H1 (cell line): ENCODE measurements at regions not wholly inside any gene's neighbourhood (a gene's known extent, or its start where the extent isn't known, plus 50 kb on each side); places are given as distances from the start of the nearest gene placed in this dataset.

Source experiments
- CTCF ChIA-PET: fragments of 300-600 bp; sonication (Branson Sonifier 250); formaldehyde crosslinking; loops from one replicate; lab custom pipeline; 2021; ENCODE audit not compliant: partially characterized antibody; lab: Charles Lee
- POLR2A ChIA-PET: fragments of 300-600 bp; sonication (Branson Sonifier 250); formaldehyde crosslinking; loops from one replicate; lab custom pipeline; 2021; ENCODE audit warnings: inconsistent platforms; ENCODE audit not compliant: partially characterized antibody; lab: Charles Lee
- DNase-seq, 2 experiments: peaks; one replicate each; pipeline versions ENCODE4 v3.0.0 to v3.0.0-alpha.2; 2010 to 2022; ENCODE audit warnings: low spot score in 2 of 2, low read depth in 1 of 2, mixed read lengths in 1 of 2
- FAIRE-seq: peaks from 2 replicates; lab custom pipeline; 2011; peaks lifted over from hg19 to GRCh38; lab: Jason Lieb, UNC
- H2AFZ ChIP-seq: 2 replicates; pipeline ENCODE4 v1.8.1; 2012; ENCODE audit warnings: low read length, inconsistent platforms
- H2AK5ac ChIP-seq: 2 replicates; pipeline ENCODE4 v1.6.1; 2013; ENCODE audit warnings: low read depth, low read length
- H2BK120ac ChIP-seq: replicated peaks from 2 replicates; pipeline ENCODE3; 2013; ENCODE audit warnings: low read depth, low read length, inconsistent platforms
- H2BK12ac ChIP-seq: 2 replicates; pipeline ENCODE4 v1.6.1; 2013; ENCODE audit warnings: low read depth, low read length
- H2BK15ac ChIP-seq: 2 replicates; pipeline ENCODE4 v1.6.1; 2013; ENCODE audit warnings: low read length
- H2BK20ac ChIP-seq: 2 replicates; pipeline ENCODE4 v1.6.1; 2013; ENCODE audit warnings: low read length
- H2BK5ac ChIP-seq: 2 replicates; pipeline ENCODE4 v1.6.1; 2013; ENCODE audit warnings: low read depth, low read length
- H3K14ac ChIP-seq: 2 replicates; pipeline ENCODE4 v1.6.1; 2013; ENCODE audit warnings: inconsistent platforms; ENCODE audit not compliant: insufficient read length
- H3K18ac ChIP-seq: 2 replicates; pipeline ENCODE4 v1.6.1; 2013; ENCODE audit warnings: low read length; ENCODE audit errors: extremely low read depth
- H3K23ac ChIP-seq: 2 replicates; pipeline ENCODE4 v1.6.1; 2013; ENCODE audit warnings: inconsistent platforms; ENCODE audit not compliant: insufficient read length
- H3K23me2 ChIP-seq: 2 replicates; pipeline ENCODE4 v1.6.1; 2013; ENCODE audit warnings: low read depth, low read length
- H3K27ac ChIP-seq: 2 replicates; pipeline ENCODE4 v1.6.1; 2011; ENCODE audit warnings: low read depth, low read length, inconsistent platforms
- H3K27me3 ChIP-seq, 4 experiments: replicated peaks in 1 of 4; 1 replicate in 1 of 4; 2 replicates in 3 of 4; pipeline versions ENCODE4 v1.6.1 to v1.8.1; 2011 to 2013; ENCODE audit warnings: low read length in 3 of 4, mild to moderate bottlenecking in 3 of 4, inconsistent platforms in 2 of 4, mixed read lengths in 2 of 4, moderate library complexity in 1 of 4; ENCODE audit not compliant: control insufficient read depth in 3 of 4, insufficient read depth in 3 of 4; ENCODE audit errors: extremely low read depth in 1 of 4
- H3K36me3 ChIP-seq, 4 experiments: 2 replicates each; pipeline versions ENCODE4 v1.6.1 to v1.8.1; 2011 to 2013; ENCODE audit warnings: mild to moderate bottlenecking in 4 of 4, low read length in 3 of 4, moderate library complexity in 2 of 4, control low read depth in 1 of 4, inconsistent platforms in 1 of 4; ENCODE audit not compliant: insufficient read depth in 4 of 4, control insufficient read depth in 2 of 4
- H3K4ac ChIP-seq: replicated peaks from 2 replicates; pipeline ENCODE3; 2013; ENCODE audit warnings: low read length, low read depth, mixed read lengths, inconsistent platforms; ENCODE audit not compliant: insufficient read length
- H3K4me1 ChIP-seq, 4 experiments: replicated peaks in 1 of 4; 1 replicate in 1 of 4; 2 replicates in 3 of 4; pipeline versions ENCODE4 v1.6.1 to v1.8.1; 2011 to 2013; ENCODE audit warnings: low read length in 3 of 4, inconsistent platforms in 2 of 4, mixed read lengths in 1 of 4; ENCODE audit not compliant: insufficient read depth in 4 of 4, control insufficient read depth in 3 of 4
- H3K4me2 ChIP-seq, 2 experiments: 2 replicates each; pipeline versions ENCODE4 v1.6.1 to v1.8.1; 2011 to 2013; ENCODE audit warnings: low read depth in 2 of 2, low read length in 2 of 2, control low read depth in 1 of 2, inconsistent platforms in 1 of 2, mild to moderate bottlenecking in 1 of 2; ENCODE audit not compliant: insufficient read depth in 1 of 2
- H3K4me3 ChIP-seq, 4 experiments: fragments of 200-600, 300-600 bp in 1 of 4; sonication (generic), shearing (Covaris generic), sonication (Bioruptor Twin) in 1 of 4; 2 replicates each; pipeline versions ENCODE4 v1.5.1 to v1.8.1; 2011 to 2016; ENCODE audit warnings: low read length in 4 of 4, low read depth in 3 of 4, control low read depth in 2 of 4, inconsistent platforms in 2 of 4, mild to moderate bottlenecking in 2 of 4, mixed read lengths in 1 of 4, moderate library complexity in 1 of 4; ENCODE audit not compliant: insufficient read depth in 2 of 4; ENCODE audit errors: extremely low read depth in 1 of 4
- H3K56ac ChIP-seq: replicated peaks from 2 replicates; pipeline ENCODE3; 2013; ENCODE audit warnings: low read depth, mild to moderate bottlenecking, mixed read lengths, low read length, inconsistent platforms; ENCODE audit not compliant: insufficient read length
- H3K79me1 ChIP-seq: 2 replicates; pipeline ENCODE4 v1.6.1; 2013; ENCODE audit warnings: low read depth, low read length, control low read depth
- H3K79me2 ChIP-seq, 2 experiments: 2 replicates each; pipeline versions ENCODE4 v1.6.1 to v1.8.1; 2012 to 2013; ENCODE audit warnings: low read length in 2 of 2, mild to moderate bottlenecking in 2 of 2, inconsistent platforms in 1 of 2; ENCODE audit not compliant: insufficient read depth in 2 of 2, control insufficient read depth in 1 of 2
- H3K9ac ChIP-seq, 4 experiments: replicated peaks in 1 of 4; 1 replicate in 1 of 4; 2 replicates in 3 of 4; pipeline versions ENCODE4 v1.6.1 to v1.8.1; 2011 to 2013; ENCODE audit warnings: low read depth in 3 of 4, low read length in 3 of 4, control low read depth in 2 of 4, mild to moderate bottlenecking in 2 of 4, moderate library complexity in 2 of 4, inconsistent platforms in 1 of 4; ENCODE audit errors: extremely low read depth in 1 of 4
- H3K9me3 ChIP-seq, 2 experiments: 2 replicates each; pipeline versions ENCODE4 v1.6.1 to v1.8.1; 2012 to 2013; ENCODE audit warnings: mild to moderate bottlenecking in 2 of 2, moderate library complexity in 2 of 2, control low read depth in 1 of 2, inconsistent platforms in 1 of 2, low read depth in 1 of 2, low read length in 1 of 2, mixed read lengths in 1 of 2; ENCODE audit not compliant: insufficient read depth in 2 of 2
- H4K20me1 ChIP-seq, 2 experiments: replicated peaks in 1 of 2; 2 replicates each; pipeline versions ENCODE3 to v1.8.1; 2011 to 2013; ENCODE audit warnings: inconsistent platforms in 2 of 2, low read length in 2 of 2, mild to moderate bottlenecking in 1 of 2; ENCODE audit not compliant: insufficient read depth in 2 of 2, control insufficient read depth in 1 of 2
- H4K5ac ChIP-seq: 2 replicates; pipeline ENCODE4 v1.6.1; 2013; ENCODE audit warnings: low read length, low read depth, mixed read lengths, inconsistent platforms; ENCODE audit not compliant: insufficient read length
- H4K8ac ChIP-seq: 2 replicates; pipeline ENCODE4 v1.8.0; 2013; ENCODE audit warnings: mild to moderate bottlenecking, moderate library complexity, low read length, inconsistent platforms; ENCODE audit not compliant: insufficient read depth; ENCODE audit errors: extremely low read depth
- H4K91ac ChIP-seq: replicated peaks from 2 replicates; pipeline ENCODE3; 2013; ENCODE audit warnings: low read length, mixed read lengths, inconsistent platforms; ENCODE audit not compliant: insufficient read length
- BACH1 ChIP-seq: IDR thresholded peaks from 2 replicates; pipeline ENCODE4 v1.6.1; 2012; ENCODE audit warnings: low read length, improper control_type of control experiment
- CBX8 ChIP-seq: fragments of 300-800, 300-1000 bp; sonication (generic); IDR thresholded peaks from 2 replicates; pipeline ENCODE4 v1.7.1; 2016; ENCODE audit warnings: low read depth, low read length, borderline replicate concordance
- CHD2 ChIP-seq: IDR thresholded peaks from 2 replicates; pipeline ENCODE4 v1.6.1; 2012; ENCODE audit warnings: low read length, improper control_type of control experiment
- CTCF ChIP-seq, 3 experiments: IDR thresholded peaks; 1 replicate in 2 of 3; 2 replicates in 1 of 3; pipeline versions ENCODE4 v1.5.1 to v1.6.1; 2011; ENCODE audit warnings: low read length in 3 of 3, mild to moderate bottlenecking in 3 of 3, inconsistent platforms in 2 of 3, low read depth in 1 of 3, moderate library complexity in 1 of 3; ENCODE audit not compliant: insufficient read depth in 1 of 3; ENCODE audit errors: control extremely low read depth in 1 of 3
- FOSL1 ChIP-seq: IDR thresholded peaks from 2 replicates; pipeline ENCODE4 v1.6.1; 2011; ENCODE audit warnings: mild to moderate bottlenecking, low read depth, low read length, moderate library complexity; ENCODE audit not compliant: insufficient read depth
- NANOG ChIP-seq: IDR thresholded peaks from 2 replicates; pipeline ENCODE4 v1.6.1; 2011; ENCODE audit warnings: low read length, low read depth, mild to moderate bottlenecking, inconsistent platforms; ENCODE audit not compliant: insufficient read depth, poor library complexity, severe bottlenecking
- NRF1 ChIP-seq: IDR thresholded peaks from 2 replicates; pipeline ENCODE4 v1.6.1; 2011; ENCODE audit warnings: mild to moderate bottlenecking, low read depth, low read length, improper control_type of control experiment
- PHF8 ChIP-seq: fragments of 200-600 bp; sonication (generic); conservative IDR thresholded peaks from 2 replicates; pipeline ENCODE4 v1.7.1; 2012; ENCODE audit warnings: low read depth, mild to moderate bottlenecking, inconsistent platforms, low read length, moderate library complexity
- POLR2AphosphoS5 ChIP-seq: IDR thresholded peaks from 2 replicates; pipeline ENCODE4 v1.6.1; 2011; ENCODE audit warnings: low read depth, low read length
- POU5F1 ChIP-seq: IDR thresholded peaks from 2 replicates; pipeline ENCODE4 v1.6.1; 2011; ENCODE audit warnings: low read depth, mild to moderate bottlenecking, low read length, moderate library complexity
- SAP30 ChIP-seq: fragments of 300-600 bp; sonication (generic); IDR thresholded peaks from 2 replicates; pipeline ENCODE4 v1.7.1; 2012; ENCODE audit warnings: low read length, moderate library complexity, mild to moderate bottlenecking, inconsistent platforms; ENCODE audit not compliant: insufficient read depth, insufficient replicate concordance
- TAF1 ChIP-seq: IDR thresholded peaks from 2 replicates; pipeline ENCODE4 v1.6.1; 2011; ENCODE audit warnings: mild to moderate bottlenecking, low read depth, low read length
- TEAD4 ChIP-seq: IDR thresholded peaks from 2 replicates; pipeline ENCODE4 v1.6.1; 2012; ENCODE audit warnings: low read depth, low read length, inconsistent platforms, mixed read lengths
- WGBS, 2 experiments: shearing (Covaris generic) in 1 of 2; methylation state at CpG; one replicate each; pipeline versions ENCODE4 v1.1.6 to v1.1.7; 2013 to 2015; ENCODE audit warnings: low lambda C conversion rate in 2 of 2, mixed read lengths in 2 of 2, inconsistent platforms in 1 of 2, low coverage in 1 of 2, missing lambda C conversion rate in 1 of 2; ENCODE audit not compliant: insufficient replicate concordance in 2 of 2, insufficient coverage in 1 of 2, insufficient read length in 1 of 2; ENCODE audit errors: extremely low coverage in 1 of 2, missing lambda C conversion rate in 1 of 2; 5-methylcytosine and 5-hydroxymethylcytosine counted together

- Histone ChIP-seq H4K5ac (no peak overlapping the region), H3K36me3 (no peaks in the 10 kb centered on the region), H4K8ac (no peak overlapping the region), H3K27me3 (no peaks in the 10 kb centered on the region), H3K27ac (no peak overlapping the region), H2BK5ac (no peak overlapping the region), H3K79me1 (no peaks in the 10 kb centered on the region), H3K4ac (no peak overlapping the region), H3K56ac (no peak overlapping the region), H4K91ac (no peak overlapping the region), H2BK15ac (no peak overlapping the region), H2BK20ac (no peak overlapping the region), H2BK12ac (no peak overlapping the region), H4K20me1 (no peaks in the 10 kb centered on the region), H3K4me3 (no peak overlapping the region), H3K14ac (no peak overlapping the region), H3K18ac (no peak overlapping the region), H3K9me3 (no peaks in the 10 kb centered on the region), H3K23ac (no peak overlapping the region), H2BK120ac (no peak overlapping the region), H3K4me1 (peaks cover 0 to 5% (median 2%) of the 10 kb centered on the region in 4 experiments; a peak in 2 of 7 replicates), H3K23me2 (no peaks in the 10 kb centered on the region), H2AK5ac (no peak overlapping the region), H3K4me2 (no peak overlapping the region), H3K9ac (no peak overlapping the region), H3K79me2 (no peaks in the 10 kb centered on the region), H2AFZ (no peak overlapping the region)
- no peak for FAIRE-seq
- DNase-seq = no peak
- WGBS, 2 experiments = 74% methylated on average over 1 of the region's 1 CpG; no CpG with 5 or more reads in 1 of the 2 experiments
- ChIA-PET CTCF (interaction anchor here (1.0 kb wide), 1 partner anchor 71 kb away, joined by 4 read pairs; no protein-coding TSS in a partner anchor), POLR2A (no interaction called here)
- no peak for TF ChIP-seq CHD2
- no peak for TF ChIP-seq TEAD4
- no peak for TF ChIP-seq BACH1
- TF ChIP-seq POU5F1 = no peak
- no peak for TF ChIP-seq SAP30
- no peak for TF ChIP-seq PHF8
- TF ChIP-seq NANOG = no peak
- no peak for TF ChIP-seq POLR2AphosphoS5
- TF ChIP-seq CTCF (IDR thresholded peaks at IDR 0.05; ENCODE audit: control extremely low read depth in 1 of 3, insufficient read depth in 1 of 3, low read depth in 1 of 3, low read length in 3 of 3) = no peak
- no peak for TF ChIP-seq FOSL1
- no peak for TF ChIP-seq NRF1
- TF ChIP-seq TAF1 = no peak
- TF ChIP-seq CBX8 = no peak
Observed at GRCh38 chr10:61096056-61096455, 152.1 kb upstream of the RHOBTB1 start.
